ENCODE measurements at regions not wholly inside any gene's neighbourhood (a gene's known extent, or its start where the extent isn't known, plus 50 kb on each side); places are given as distances from the start of the nearest gene placed in this dataset.

GRCh38 chr3:197432384-197433127 lies 123.2 kb downstream of the BDH1 start:
- H3K4me1 ChIP-seq, result peaks cover 0 to 10% (median 0%) of the 10 kb centered on the region in 4 donors
- DNase-seq, result no peak
- no peak for TF ChIP-seq POLR2A (IDR thresholded peaks at IDR 0.05)
- TF ChIP-seq, protein P1, sequence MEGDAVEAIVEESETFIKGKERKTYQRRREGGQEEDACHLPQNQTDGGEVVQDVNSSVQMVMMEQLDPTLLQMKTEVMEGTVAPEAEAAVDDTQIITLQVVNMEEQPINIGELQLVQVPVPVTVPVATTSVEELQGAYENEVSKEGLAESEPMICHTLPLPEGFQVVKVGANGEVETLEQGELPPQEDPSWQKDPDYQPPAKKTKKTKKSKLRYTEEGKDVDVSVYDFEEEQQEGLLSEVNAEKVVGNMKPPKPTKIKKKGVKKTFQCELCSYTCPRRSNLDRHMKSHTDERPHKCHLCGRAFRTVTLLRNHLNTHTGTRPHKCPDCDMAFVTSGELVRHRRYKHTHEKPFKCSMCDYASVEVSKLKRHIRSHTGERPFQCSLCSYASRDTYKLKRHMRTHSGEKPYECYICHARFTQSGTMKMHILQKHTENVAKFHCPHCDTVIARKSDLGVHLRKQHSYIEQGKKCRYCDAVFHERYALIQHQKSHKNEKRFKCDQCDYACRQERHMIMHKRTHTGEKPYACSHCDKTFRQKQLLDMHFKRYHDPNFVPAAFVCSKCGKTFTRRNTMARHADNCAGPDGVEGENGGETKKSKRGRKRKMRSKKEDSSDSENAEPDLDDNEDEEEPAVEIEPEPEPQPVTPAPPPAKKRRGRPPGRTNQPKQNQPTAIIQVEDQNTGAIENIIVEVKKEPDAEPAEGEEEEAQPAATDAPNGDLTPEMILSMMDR (IDR thresholded peaks at IDR 0.05), result no peak
- H3K9me3 ChIP-seq, result no peaks in the 10 kb centered on the region
- no peak overlapping the region for H3K27ac ChIP-seq
- no peak overlapping the region for H3K4me3 ChIP-seq
- no peaks in the 10 kb centered on the region for H3K36me3 ChIP-seq
- no peaks in the 10 kb centered on the region for H3K27me3 ChIP-seq

- H3K9me3 ChIP-seq, result no peaks in the 10 kb centered on the region
- TF ChIP-seq, protein P1 (IDR thresholded peaks at IDR 0.05), result no peak
- no peak for TF ChIP-seq POLR2A (IDR thresholded peaks at IDR 0.05)
- peak overlapping the region in 1 of 4 donors; percentile 43 for H3K27ac ChIP-seq
- H3K4me1 ChIP-seq, result peaks cover 0 to 10% (median 0%) of the 10 kb centered on the region in 4 donors
- no peak overlapping the region for H3K4me3 ChIP-seq
- no peaks in the 10 kb centered on the region for H3K27me3 ChIP-seq
- no peaks in the 10 kb centered on the region for H3K36me3 ChIP-seq
- no peak for DNase-seq
Observed at GRCh38 chr3:197431346-197431910, 124.3 kb downstream of the BDH1 start.

GRCh38 chr3:197430934-197431333 lies 124.8 kb downstream of the BDH1 start:
- Histone ChIP-seq H3K4me3 (no peak overlapping the region), H3K27me3 (no peaks in the 10 kb centered on the region), H3K9me3 (no peaks in the 10 kb centered on the region), H3K36me3 (no peaks in the 10 kb centered on the region), H3K4me1 (peaks cover 0 to 10% (median 0%) of the 10 kb centered on the region in 4 donors), H3K27ac (peak overlapping the region in 2 of 4 donors; percentile 4 to 11)
- no peak for DNase-seq
- TF ChIP-seq, protein P1 (IDR thresholded peaks at IDR 0.05), result no peak
- TF ChIP-seq POLR2A (IDR thresholded peaks at IDR 0.05), result no peak

GRCh38 chr3:197430502-197430901 lies 125.3 kb downstream of the BDH1 start:
- Histone ChIP-seq H3K36me3 (no peaks in the 10 kb centered on the region), H3K27me3 (no peaks in the 10 kb centered on the region), H3K9me3 (no peaks in the 10 kb centered on the region), H3K4me1 (peaks cover 0 to 10% (median 0%) of the 10 kb centered on the region in 4 donors), H3K4me3 (no peak overlapping the region), H3K27ac (peak overlapping the region in 2 of 4 donors; percentile 4 to 11)
- no peak for TF ChIP-seq POLR2A (IDR thresholded peaks at IDR 0.05)
- TF ChIP-seq, protein P1 (IDR thresholded peaks at IDR 0.05), result no peak
- no peak for DNase-seq

DNA sequence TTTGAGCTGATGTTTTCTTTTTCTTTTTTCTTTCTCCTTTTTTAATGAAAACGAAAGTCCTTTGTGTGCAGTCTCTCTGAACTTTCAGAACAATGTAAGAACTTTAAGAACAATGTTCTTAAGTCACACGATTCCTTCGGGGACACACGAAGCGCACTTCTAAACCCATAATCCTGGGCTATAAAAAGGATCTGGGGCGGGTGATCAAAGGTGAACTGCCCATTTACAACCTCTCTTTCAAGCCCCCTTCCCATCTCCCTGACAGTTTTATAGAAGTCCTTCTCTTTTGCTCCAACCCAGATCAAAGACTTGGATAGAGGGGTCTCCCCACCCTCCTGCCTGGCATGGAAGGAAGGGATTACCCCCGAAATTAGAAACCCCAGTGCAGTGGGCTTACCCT lies 126.8 kb downstream of the BDH1 start:
- Histone ChIP-seq H3K9me3 (no peaks in the 10 kb centered on the region), H3K4me3 (no peak overlapping the region), H3K27ac (no peak overlapping the region), H3K4me1 (peaks cover 0 to 10% (median 0%) of the 10 kb centered on the region in 4 donors), H3K36me3 (no peaks in the 10 kb centered on the region), H3K27me3 (no peaks in the 10 kb centered on the region)
- TF ChIP-seq POLR2A (IDR thresholded peaks at IDR 0.05), result no peak
- TF ChIP-seq, protein P1 (IDR thresholded peaks at IDR 0.05), result no peak
- DNase-seq, result no peak
